Urothelium cell line (cell line): ENCODE measurements at regions not wholly inside any gene's neighbourhood (a gene's known extent, or its start where the extent isn't known, plus 50 kb on each side); places are given as distances from the start of the nearest gene placed in this dataset.
"Not testable (repeated sequence)": the region's sequence is repeated elsewhere in the genome, so short reads cannot be mapped to it uniquely, and the experiment has no call there.

Source experiments
- DNase-seq: peaks from one replicate; pipeline ENCODE4 v3.0.0; 2011; ENCODE audit warnings: low spot score, mixed read lengths
- FAIRE-seq: peaks from 2 replicates; lab custom pipeline; 2011; peaks lifted over from hg19 to GRCh38; lab: Jason Lieb, UNC

GRCh38 chr4:151519728-151520415, 110.9 kb downstream of the FHIP1A start:
- FAIRE-seq = no peak

GRCh38 chr4:151522866-151523519, 114.0 kb downstream of the FHIP1A start:
- no peak for FAIRE-seq
- no peak for DNase-seq

More at GRCh38 chr4:151519728-151520415, 110.9 kb downstream of the FHIP1A start:
- DNase-seq = no peak

GRCh38 chr4:151524610-151525009, 115.6 kb downstream of the FHIP1A start:
- DNase-seq (no peak), FAIRE-seq (no peak)

GRCh38 chr4:151526489-151526888, 117.5 kb downstream of the FHIP1A start:
- not testable (repeated sequence) for FAIRE-seq, DNase-seq

GRCh38 chr4:151527699-151528098, 118.7 kb downstream of the FHIP1A start:
- DNase-seq (no peak), FAIRE-seq (no peak)

GRCh38 chr4:151529187-151529586, 120.2 kb downstream of the FHIP1A start:
- FAIRE-seq = no peak
- DNase-seq = no peak

- DNase-seq = no peak
- no peak for FAIRE-seq
Measured at GRCh38 chr4:151530230-151530629, 121.3 kb downstream of the FHIP1A start.

- DNase-seq (no peak), FAIRE-seq (no peak)
Measured at GRCh38 chr4:151530783-151531182, 121.8 kb downstream of the FHIP1A start.

GRCh38 chr4:151532001-151532708, 123.2 kb downstream of the FHIP1A start:
- FAIRE-seq (no peak), DNase-seq (no peak)

- DNase-seq (no peak), FAIRE-seq (no peak)
Measured at GRCh38 chr4:151534195-151534594, 125.2 kb downstream of the FHIP1A start.

GRCh38 chr4:151535366-151535765, 126.4 kb downstream of the FHIP1A start:
- DNase-seq (no peak), FAIRE-seq (no peak)

- FAIRE-seq (no peak), DNase-seq (no peak)
Measured at GRCh38 chr4:151537687-151538086, 128.7 kb downstream of the FHIP1A start.

- DNase-seq = no peak
- no peak for FAIRE-seq
Measured at GRCh38 chr4:151538963-151539362, 130.0 kb downstream of the FHIP1A start.

- FAIRE-seq = no peak
- DNase-seq = peak; percentile 31
Measured at GRCh38 chr4:151540728-151541388, 131.9 kb downstream of the FHIP1A start.

- no peak for FAIRE-seq
- peak; percentile 12 for DNase-seq
Measured at GRCh38 chr4:151541389-151542071, 132.6 kb downstream of the FHIP1A start.

GRCh38 chr4:151548708-151549107, 139.7 kb downstream of the FHIP1A start:
- DNase-seq (no peak), FAIRE-seq (no peak)

- not testable (repeated sequence) for FAIRE-seq, DNase-seq
Measured at GRCh38 chr4:151549378-151549777, 140.4 kb downstream of the FHIP1A start.

- FAIRE-seq (no peak), DNase-seq (no peak)
Measured at GRCh38 chr4:151553874-151554273, 144.9 kb downstream of the FHIP1A start.

- no peak for DNase-seq
- FAIRE-seq = no peak
Measured at GRCh38 chr4:151555151-151555945, 146.4 kb downstream of the FHIP1A start.
